Endothelial cell of umbilical vein (primary cell): ENCODE measurements at regions not wholly inside any gene's neighbourhood (a gene's known extent, or its start where the extent isn't known, plus 50 kb on each side); places are given as distances from the start of the nearest gene placed in this dataset.

Experiments used
- BruUV-seq: library from RNA; stranded (reverse); fragments of 400-500 nt; replicated peaks from 2 replicates; lab custom pipeline; 2021; lab: Mats Ljungman, UMichigan
- CTCF ChIA-PET: fragments of 300-600, 350-600 bp; sonication (Branson Sonifier 250); formaldehyde crosslinking; loops from one replicate; lab custom pipeline; 2021; ENCODE audit warnings: antibody characterized with exemption, inconsistent platforms; lab: Charles Lee
- POLR2A ChIA-PET: fragments of 300-600, 350-600 bp; sonication (Branson Sonifier 250); formaldehyde crosslinking; loops from one replicate; lab custom pipeline; 2021; ENCODE audit warnings: antibody characterized with exemption, inconsistent platforms; lab: Charles Lee
- DNase-seq: peaks from one replicate; pipeline ENCODE4 v3.0.0-alpha.2; 2011; ENCODE audit warnings: low read depth, low spot score
- FAIRE-seq: peaks from 2 replicates; lab custom pipeline; 2011; peaks lifted over from hg19 to GRCh38; lab: Jason Lieb, UNC
- H2AFZ ChIP-seq: 2 replicates; pipeline ENCODE4 v1.6.0; 2012; ENCODE audit warnings: low read depth, low read length, control low read depth, inconsistent platforms
- H3K27ac ChIP-seq: 2 replicates; pipeline ENCODE4 v1.5.1; 2011; ENCODE audit warnings: low read depth, mild to moderate bottlenecking, control low read depth, low read length, moderate library complexity; ENCODE audit not compliant: insufficient read depth
- H3K27me3 ChIP-seq, 2 experiments: 2 replicates each; pipeline versions ENCODE4 v1.6.0 to v1.6.1; 2011; ENCODE audit warnings: low read length in 2 of 2, mixed read lengths in 1 of 2; ENCODE audit not compliant: control insufficient read depth in 2 of 2, insufficient read depth in 2 of 2
- H3K36me3 ChIP-seq, 2 experiments: 2 replicates in 1 of 2; 3 replicates in 1 of 2; pipeline ENCODE4 v1.5.1; 2011; ENCODE audit warnings: low read length in 2 of 2, mild to moderate bottlenecking in 1 of 2, moderate library complexity in 1 of 2; ENCODE audit not compliant: control insufficient read depth in 2 of 2, insufficient read depth in 2 of 2; ENCODE audit errors: extremely low read depth in 1 of 2
- H3K4me1 ChIP-seq: 3 replicates; pipeline ENCODE4 v1.5.1; 2011; ENCODE audit warnings: mild to moderate bottlenecking, low read length; ENCODE audit not compliant: control insufficient read depth, insufficient read depth; ENCODE audit errors: extremely low read depth
- H3K4me2 ChIP-seq: 2 replicates; pipeline ENCODE4 v1.6.1; 2011; ENCODE audit warnings: low read length, control low read depth, mixed read lengths; ENCODE audit not compliant: insufficient read depth
- H3K4me3 ChIP-seq, 3 experiments: fragments of 200-600 bp in 1 of 3; sonication (generic), shearing (Covaris generic) in 1 of 3; replicated peaks in 1 of 3; 2 replicates each; pipeline ENCODE4 v1.5.1; 2011 to 2016; ENCODE audit warnings: control low read depth in 3 of 3, low read length in 3 of 3, mild to moderate bottlenecking in 2 of 3, inconsistent platforms in 1 of 3, low read depth in 1 of 3, moderate library complexity in 1 of 3; ENCODE audit not compliant: insufficient read depth in 1 of 3
- H3K79me2 ChIP-seq: 2 replicates; pipeline ENCODE4 v1.6.0; 2012; ENCODE audit warnings: low read length, inconsistent platforms; ENCODE audit not compliant: control insufficient read depth, insufficient read depth
- H3K9ac ChIP-seq: replicated peaks from 2 replicates; pipeline ENCODE3; 2011; ENCODE audit warnings: low read length, control low read depth; ENCODE audit not compliant: insufficient read depth; ENCODE audit errors: extremely low read depth
- H3K9me1 ChIP-seq: replicated peaks from 3 replicates; pipeline ENCODE4 v1.6.0; 2011; ENCODE audit warnings: mild to moderate bottlenecking, low read length; ENCODE audit not compliant: control insufficient read depth, insufficient read depth; ENCODE audit errors: extremely low read depth
- H3K9me3 ChIP-seq: replicated peaks from 2 replicates; pipeline ENCODE4 v1.5.1; 2012; ENCODE audit warnings: low read length, inconsistent platforms; ENCODE audit not compliant: control insufficient read depth, insufficient read depth
- H4K20me1 ChIP-seq: replicated peaks from 2 replicates; pipeline ENCODE3; 2011; ENCODE audit warnings: mild to moderate bottlenecking, low read length; ENCODE audit not compliant: control insufficient read depth, insufficient read depth; ENCODE audit errors: extremely low read depth
- CTCF ChIP-seq, 2 donors: IDR thresholded peaks; 1 replicate in 1 of 2; 2 replicates in 1 of 2; pipeline ENCODE4 v1.5.1; 2011; ENCODE audit warnings: low read length in 2 of 2, mild to moderate bottlenecking in 2 of 2, moderate library complexity in 2 of 2, control low read depth in 1 of 2, inconsistent platforms in 1 of 2, low read depth in 1 of 2; ENCODE audit not compliant: insufficient read depth in 1 of 2; ENCODE audit errors: extremely low read depth in 1 of 2
- EZH2 ChIP-seq: IDR thresholded peaks from 2 replicates; pipeline ENCODE4 v1.6.1; 2012; ENCODE audit warnings: borderline replicate concordance, low read depth, mild to moderate bottlenecking, moderate library complexity, low read length, inconsistent platforms; ENCODE audit not compliant: severe bottlenecking
- FOS ChIP-seq: IDR thresholded peaks from 2 replicates; pipeline ENCODE4 v1.6.1; 2011; ENCODE audit warnings: mild to moderate bottlenecking, low read length, moderate library complexity, borderline replicate concordance; ENCODE audit not compliant: insufficient read depth
- GATA2 ChIP-seq: IDR thresholded peaks from 2 replicates; pipeline ENCODE4 v1.7.0; 2011; ENCODE audit warnings: low read depth, mild to moderate bottlenecking, moderate library complexity, mixed read lengths, low read length; ENCODE audit not compliant: insufficient read length, insufficient read depth
- JUN ChIP-seq: IDR thresholded peaks from 2 replicates; pipeline ENCODE4 v1.6.1; 2011; ENCODE audit warnings: borderline replicate concordance, low read depth; ENCODE audit not compliant: insufficient read length, insufficient read depth
- MAX ChIP-seq: IDR thresholded peaks from 2 replicates; pipeline ENCODE4 v1.6.1; 2011; ENCODE audit not compliant: insufficient read depth, insufficient read length
- MYC ChIP-seq: IDR thresholded peaks from one replicate; pipeline ENCODE4 v1.6.1; 2011; ENCODE audit warnings: mild to moderate bottlenecking, low read depth, low read length
- POLR2A ChIP-seq: IDR thresholded peaks from 2 replicates; pipeline ENCODE4 v1.6.1; 2012; ENCODE audit warnings: low read depth, mild to moderate bottlenecking, control low read depth, low read length
- POLR2AphosphoS5 ChIP-seq: IDR thresholded peaks from 2 replicates; pipeline ENCODE4 v1.6.1; 2012; ENCODE audit warnings: low read depth, mild to moderate bottlenecking, control low read depth, low read length, moderate library complexity; ENCODE audit not compliant: insufficient read depth
- dilution Hi-C: fragments of 300-500 bp; cut with MboI; formaldehyde crosslinking; loops from one replicate; pipeline ENCODE4 v1.15.0; 2019; ENCODE audit warnings: low sequenced_read_pairs; ENCODE audit not compliant: extremely low pct_ligation_motif_present
- intact Hi-C: fragments of 100-400 bp; cut with micrococcal nuclease; formaldehyde crosslinking; loops from one replicate; pipeline ENCODE4 v1.10.0; 2022

- no peak overlapping the region for H3K4me3 ChIP-seq
- no TSS peak for BruUV-seq
- no peak overlapping the region for H2AFZ ChIP-seq
- no peaks in the 10 kb centered on the region for H4K20me1 ChIP-seq
- DNase-seq = no peak
- POLR2A ChIA-PET = no interaction called here
- no peak for FAIRE-seq
- no peaks in the 10 kb centered on the region for H3K27me3 ChIP-seq
- H3K4me1 ChIP-seq = peaks cover 22% of the 10 kb centered on the region
- no peak overlapping the region for H3K4me2 ChIP-seq
- no peak overlapping the region for H3K9ac ChIP-seq
- no peaks in the 10 kb centered on the region for H3K36me3 ChIP-seq
- no peak overlapping the region for H3K27ac ChIP-seq
- H3K79me2 ChIP-seq = no peaks in the 10 kb centered on the region
- dilution Hi-C loops = no loop called here
- no peaks in the 10 kb centered on the region for H3K9me1 ChIP-seq
- CTCF ChIA-PET = interaction anchor here (0.8 kb wide), 1 partner anchor 9 kb away, joined by 3 read pairs; no protein-coding TSS in a partner anchor
- intact Hi-C loops = no loop called here
- H3K9me3 ChIP-seq = no peaks in the 10 kb centered on the region
- TF ChIP-seq EZH2 (no peak), MYC (no peak), JUN (no peak), GATA2 (no peak), POLR2AphosphoS5 (no peak), FOS (no peak), MAX (no peak), CTCF (IDR thresholded peaks at IDR 0.05; ENCODE audit: extremely low read depth in 1 of 2, insufficient read depth in 1 of 2, low read depth in 1 of 2, low read length in 2 of 2) (no peak), POLR2A (no peak)
Observed at GRCh38 chr1:221806236-221806635, 64.3 kb upstream of the DUSP10 start.
